GM12872 (cell line): ENCODE measurements at regions not wholly inside any gene's neighbourhood (a gene's known extent, or its start where the extent isn't known, plus 50 kb on each side); places are given as distances from the start of the nearest gene placed in this dataset.

Source experiments
- TF ChIP-seq, protein P1 (sequence below): IDR thresholded peaks from 3 replicates; pipeline ENCODE4 v1.5.1; 2011; ENCODE audit warnings: low read depth, mild to moderate bottlenecking, low read length, moderate library complexity; ENCODE audit not compliant: insufficient read depth

DNA sequence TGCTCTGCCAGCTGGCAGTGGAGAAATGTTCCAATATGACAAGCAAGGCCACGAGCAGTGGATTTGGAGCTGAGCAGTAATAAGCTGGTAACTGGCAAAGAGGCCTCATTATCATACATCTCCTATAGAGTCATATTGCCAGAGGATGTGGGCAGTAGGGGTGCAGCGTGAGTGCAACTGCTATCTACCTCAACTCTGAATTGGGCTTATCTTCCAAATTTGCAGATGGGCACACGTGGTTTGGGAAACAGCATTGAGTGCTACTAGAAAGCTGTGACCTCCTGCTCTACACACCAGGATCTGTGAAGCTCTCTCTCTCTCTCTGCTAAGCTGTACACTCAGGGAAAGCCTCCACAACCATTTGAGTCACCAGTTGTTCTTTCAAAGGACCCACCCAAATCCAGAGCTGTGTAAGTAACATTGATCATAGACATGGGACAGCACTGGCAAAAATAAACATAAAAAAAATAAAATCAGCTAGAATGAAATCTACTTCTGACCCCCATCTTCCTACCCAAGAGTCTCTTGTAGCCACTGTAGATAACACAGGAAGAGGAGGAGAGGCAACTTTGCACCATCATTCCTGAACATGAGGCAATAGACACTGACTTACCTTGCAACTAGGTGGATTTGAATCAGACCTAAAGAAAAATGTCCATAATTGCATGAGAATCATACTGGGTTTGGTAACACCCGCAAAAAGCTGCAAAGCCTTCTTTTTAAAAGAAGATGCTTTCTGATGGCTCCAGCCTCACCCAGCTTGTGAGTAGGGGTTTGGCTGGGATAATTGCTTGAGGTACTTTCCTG, 82.9 kb upstream of the THBS1 start:
- TF ChIP-seq, protein P1, sequence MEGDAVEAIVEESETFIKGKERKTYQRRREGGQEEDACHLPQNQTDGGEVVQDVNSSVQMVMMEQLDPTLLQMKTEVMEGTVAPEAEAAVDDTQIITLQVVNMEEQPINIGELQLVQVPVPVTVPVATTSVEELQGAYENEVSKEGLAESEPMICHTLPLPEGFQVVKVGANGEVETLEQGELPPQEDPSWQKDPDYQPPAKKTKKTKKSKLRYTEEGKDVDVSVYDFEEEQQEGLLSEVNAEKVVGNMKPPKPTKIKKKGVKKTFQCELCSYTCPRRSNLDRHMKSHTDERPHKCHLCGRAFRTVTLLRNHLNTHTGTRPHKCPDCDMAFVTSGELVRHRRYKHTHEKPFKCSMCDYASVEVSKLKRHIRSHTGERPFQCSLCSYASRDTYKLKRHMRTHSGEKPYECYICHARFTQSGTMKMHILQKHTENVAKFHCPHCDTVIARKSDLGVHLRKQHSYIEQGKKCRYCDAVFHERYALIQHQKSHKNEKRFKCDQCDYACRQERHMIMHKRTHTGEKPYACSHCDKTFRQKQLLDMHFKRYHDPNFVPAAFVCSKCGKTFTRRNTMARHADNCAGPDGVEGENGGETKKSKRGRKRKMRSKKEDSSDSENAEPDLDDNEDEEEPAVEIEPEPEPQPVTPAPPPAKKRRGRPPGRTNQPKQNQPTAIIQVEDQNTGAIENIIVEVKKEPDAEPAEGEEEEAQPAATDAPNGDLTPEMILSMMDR: no peak

DNA sequence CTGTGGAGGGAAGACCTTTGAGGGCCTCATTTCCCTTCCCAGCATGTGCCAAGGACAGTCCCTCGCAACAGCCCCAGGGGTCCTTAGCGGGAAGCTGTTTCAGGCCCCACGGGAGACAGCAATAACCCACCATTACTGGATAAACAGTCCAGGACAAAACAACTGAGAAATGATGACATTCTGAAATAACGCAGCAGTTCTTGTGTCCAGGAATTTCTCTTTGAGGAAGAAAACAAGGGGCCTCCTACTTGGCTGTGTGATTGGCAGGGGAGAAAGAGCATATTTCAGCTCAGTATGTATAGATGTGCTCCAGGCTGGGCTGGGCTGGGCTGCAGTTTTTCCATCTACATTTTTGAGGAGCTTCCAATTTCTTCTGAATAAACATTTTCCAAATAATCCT, 82.2 kb upstream of the THBS1 start:
- TF ChIP-seq, protein P1: no peak

DNA sequence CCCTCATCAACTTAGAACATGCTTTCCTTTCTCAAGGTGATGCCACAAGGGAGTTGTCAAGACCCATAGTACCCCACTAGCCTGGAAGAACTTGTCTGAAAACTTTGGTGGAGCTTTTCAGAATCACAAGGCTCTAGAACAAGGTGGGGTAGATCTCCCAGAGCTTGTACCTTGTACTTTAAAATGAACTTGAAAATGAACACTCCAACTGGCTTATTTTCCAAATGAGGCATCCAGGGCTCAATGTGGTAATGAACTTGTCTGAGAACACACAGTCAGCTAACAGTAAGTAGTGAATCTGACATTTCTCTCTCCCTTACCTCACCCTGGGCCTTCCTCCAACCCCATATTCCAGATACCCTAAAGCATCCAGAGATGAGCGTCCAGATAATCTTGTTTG, 81.8 kb upstream of the THBS1 start:
- TF ChIP-seq, protein P1: no peak

DNA sequence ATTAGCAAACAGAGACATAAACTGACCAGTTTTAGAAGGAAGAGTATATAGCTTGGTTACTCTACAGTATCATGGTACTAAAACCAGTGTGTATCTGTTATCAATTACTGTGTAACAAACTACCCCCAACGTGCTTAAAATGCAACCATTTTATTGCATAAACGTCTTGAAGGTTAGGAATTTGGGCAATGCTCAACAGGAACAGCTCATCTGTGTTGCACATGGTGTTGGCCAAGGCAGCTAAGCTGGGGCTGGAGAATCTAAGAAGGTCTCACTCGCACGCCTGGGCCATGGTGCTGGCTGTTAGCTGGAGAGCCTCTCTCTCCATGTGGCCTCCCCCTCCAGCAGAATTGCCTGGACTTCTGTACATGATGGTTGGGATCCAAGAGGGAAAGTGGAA, 81.2 kb upstream of the THBS1 start:
- TF ChIP-seq, protein P1: no peak

DNA sequence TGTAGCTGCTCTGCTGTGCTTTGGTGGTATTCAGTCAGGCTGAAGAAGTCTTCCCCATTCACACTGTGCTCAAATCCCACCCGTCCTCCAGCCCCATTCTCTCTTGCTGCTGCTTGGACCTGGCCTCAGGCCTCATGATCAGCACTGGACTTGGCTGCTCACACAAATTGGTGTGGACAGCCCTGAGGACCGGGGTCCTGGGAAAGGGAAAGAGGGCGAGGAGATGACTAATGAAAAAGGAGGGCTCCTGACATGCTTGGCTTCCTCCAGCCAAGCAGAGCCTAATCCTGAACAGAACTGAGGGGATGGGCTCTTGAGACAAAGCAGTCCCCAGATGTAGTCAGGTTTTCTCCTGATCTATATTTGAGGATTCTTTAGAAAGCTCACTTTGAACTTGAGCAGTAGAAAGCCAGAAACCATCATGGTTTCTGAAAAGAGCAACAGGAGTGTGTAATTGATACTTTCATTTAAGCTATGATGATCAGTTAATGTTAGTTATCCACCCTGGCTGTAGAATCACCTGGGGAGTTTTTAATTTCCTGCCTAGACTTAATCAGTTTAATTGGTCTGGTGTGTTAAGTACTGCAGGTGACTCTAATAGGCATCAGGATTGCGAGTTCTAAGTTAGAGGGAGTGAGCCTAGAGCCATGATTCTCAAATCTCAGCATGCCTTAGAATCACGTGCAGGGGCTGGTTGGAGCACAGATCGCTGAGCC, 79.4 kb upstream of the THBS1 start:
- TF ChIP-seq, protein P1: no peak

DNA sequence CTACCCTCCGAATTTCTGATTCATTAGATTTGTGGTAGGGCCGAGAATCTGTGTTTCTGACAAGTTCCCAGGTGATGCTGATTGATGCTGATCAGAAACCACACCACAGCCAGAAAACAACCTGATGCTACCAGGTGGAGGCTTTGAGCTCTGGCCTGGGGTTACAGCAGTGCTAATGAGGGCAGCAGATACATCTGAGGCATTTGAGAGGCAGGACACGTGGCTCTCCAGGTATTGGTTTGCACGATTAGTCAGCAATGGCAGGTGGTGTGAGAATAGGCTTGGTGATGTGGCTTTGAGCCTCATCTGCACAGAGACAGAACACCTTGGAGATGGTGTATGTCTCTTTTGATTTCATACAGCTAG, 78.8 kb upstream of the THBS1 start:
- TF ChIP-seq, protein P1: no peak

DNA sequence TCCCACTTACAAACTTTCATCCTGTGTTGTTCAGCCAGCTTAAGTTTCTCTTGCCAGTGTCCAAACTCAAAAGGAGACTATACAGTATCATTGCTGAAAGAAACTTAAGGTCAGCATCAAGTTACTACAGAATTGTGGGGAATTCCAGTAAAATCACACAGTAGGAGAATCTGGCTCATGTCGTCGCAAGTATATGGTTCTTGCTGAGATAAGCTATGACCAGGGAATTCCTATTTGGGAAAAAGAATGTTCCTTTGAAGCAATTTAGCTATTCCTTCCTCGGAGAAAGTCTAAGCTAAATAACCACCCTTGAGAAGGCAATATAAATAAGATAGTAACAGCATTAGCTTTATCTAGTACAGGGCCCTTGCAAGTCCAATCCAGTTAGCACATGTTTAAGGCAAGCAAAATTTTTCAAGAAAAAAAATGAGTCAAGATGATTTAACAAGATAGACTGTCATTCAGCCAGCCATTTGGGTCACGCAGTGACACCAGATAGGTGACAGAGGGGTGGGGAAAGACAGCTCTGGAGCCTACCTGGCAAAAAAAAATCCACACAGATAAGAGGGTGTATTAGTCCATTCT, 78.2 kb upstream of the THBS1 start:
- TF ChIP-seq, protein P1: no peak
